T-helper 1 cell (primary cell): ENCODE measurements at regions not wholly inside any gene's neighbourhood (a gene's known extent, or its start where the extent isn't known, plus 50 kb on each side); places are given as distances from the start of the nearest gene placed in this dataset.

ENCODE experiments used
- DNase-seq, 5 donors: peaks; one replicate each; pipeline ENCODE4 v3.0.0-alpha.2; 2012 to 2020

DNA sequence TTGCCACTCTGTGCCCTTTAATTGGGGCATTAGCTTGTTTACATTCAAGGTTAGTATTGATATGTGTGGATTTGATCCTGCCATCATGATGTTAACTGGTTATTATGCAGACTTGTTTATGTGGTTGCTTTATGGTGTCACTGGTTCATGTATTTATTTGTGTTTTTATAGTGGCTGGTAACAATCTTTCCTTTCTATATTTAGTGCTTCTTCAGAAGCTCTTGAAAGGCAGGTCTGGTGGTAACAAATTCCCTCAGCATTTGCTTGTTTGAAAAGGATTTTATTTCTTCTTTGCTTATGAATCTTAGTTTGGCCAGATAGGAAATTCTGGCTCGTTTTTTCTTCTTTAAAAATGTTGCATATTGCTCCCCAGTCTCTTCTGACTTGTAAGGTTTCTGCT lies 215.4 kb downstream of the ZC3H11B start:
- no peak for DNase-seq

DNA sequence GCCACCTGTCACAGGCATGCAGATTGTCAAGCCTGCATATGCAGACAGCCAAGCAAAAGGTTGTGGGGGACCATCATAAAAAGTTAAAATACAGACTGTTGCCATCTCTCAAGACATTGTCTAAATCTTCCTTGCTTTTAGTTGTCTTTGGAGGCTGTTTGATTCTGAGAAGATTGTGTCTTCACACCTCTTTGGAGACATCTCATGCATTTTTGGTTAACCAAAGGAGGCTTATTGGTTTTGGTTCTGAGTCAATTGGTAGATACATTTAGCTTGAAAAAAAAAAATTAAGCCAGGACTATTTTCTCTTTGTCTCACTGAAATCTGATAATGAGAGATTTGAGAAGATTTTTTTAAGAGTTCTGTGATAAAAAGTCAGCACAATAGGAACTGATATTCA lies 217.6 kb downstream of the LYPLAL1 start:
- peak in 1 of 5 donors; percentile 14 for DNase-seq

DNA sequence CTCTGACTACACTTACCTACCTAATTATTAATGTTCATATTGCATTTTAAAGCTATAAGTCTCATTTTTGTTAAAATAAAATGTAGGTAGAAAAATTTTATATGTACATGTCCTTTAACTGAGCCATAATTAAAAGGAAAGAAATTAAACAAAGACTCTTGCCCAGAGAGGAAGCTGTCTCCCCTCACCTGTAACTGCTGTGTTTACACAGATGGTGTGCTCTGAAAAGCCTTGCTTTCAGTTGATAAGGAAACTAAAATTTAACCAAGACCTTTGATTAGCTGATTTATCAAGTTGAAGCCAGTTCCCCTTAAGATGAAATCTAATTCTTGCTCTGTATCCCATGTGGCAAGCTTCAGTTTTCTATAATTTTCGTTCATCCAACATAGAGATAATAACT lies 213.5 kb downstream of the LYPLAL1 start:
- no peak for DNase-seq

DNA sequence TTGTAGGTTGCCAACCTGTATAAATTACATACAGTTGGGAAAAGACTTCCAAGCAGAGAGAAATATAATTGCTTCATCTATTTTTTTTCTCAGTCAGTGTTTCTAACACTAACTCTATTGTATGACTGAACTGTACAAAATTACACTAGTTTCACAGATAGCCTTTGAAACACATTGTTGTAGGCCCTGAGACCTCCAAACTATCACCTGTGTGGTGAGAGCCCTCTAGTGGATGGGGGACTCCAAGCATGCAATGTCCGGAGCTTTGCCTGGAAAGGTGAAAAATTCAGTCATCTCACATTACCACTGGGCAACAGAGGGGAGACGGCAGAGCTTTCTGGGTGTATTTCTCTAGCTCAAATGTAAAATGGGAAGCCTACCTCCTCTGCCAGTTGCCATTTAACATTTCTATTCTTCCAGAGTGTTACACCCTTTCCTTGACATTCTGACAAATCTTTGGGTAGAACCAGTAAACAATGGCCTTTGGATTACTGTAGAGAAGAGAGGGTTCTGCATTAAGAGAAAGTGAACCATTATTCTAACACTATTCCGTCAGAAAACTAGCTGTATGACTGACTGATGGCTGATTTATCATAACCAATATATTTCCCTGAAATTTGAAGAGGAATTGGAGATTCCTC lies 212.2 kb downstream of the LYPLAL1 start:
- peak in 1 of 5 donors; percentile 3 for DNase-seq

DNA sequence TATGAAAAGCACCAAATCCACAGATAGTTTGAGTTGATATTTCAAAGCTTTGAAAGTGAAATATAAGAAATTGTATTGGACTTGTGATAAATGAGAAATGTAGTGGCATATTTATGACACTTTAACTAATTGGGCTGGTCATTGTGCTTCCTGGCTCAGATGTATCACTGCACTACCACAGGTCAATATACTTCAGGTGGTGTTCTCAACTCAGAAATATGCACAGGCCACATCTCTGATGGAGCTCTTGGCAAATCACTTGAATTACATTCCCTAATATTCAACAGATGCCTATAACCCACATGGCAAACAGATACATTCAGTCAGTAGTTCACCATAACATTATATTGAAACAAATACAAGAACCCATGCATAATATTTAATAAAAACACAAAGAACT lies 209.6 kb downstream of the LYPLAL1 start:
- no peak for DNase-seq

DNA sequence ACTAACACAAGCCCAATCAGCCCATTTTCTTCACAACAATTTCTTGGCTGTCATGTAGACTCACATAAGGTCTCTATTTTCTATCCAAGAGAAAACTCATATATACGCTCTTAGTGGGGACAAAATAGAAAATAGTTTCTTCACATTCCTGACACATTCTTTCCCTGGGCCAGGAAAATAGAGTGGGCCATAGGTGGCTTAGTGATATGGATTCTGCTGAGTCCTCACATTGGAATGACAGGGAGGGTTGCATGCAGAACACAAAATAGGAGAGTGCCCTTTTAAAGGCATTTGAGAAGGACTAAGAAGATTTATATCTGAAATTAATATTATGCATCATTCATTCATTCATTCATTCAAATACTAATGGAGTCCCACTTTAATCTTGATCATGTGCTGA lies 207.7 kb downstream of the LYPLAL1 start:
- DNase-seq, result no peak

DNA sequence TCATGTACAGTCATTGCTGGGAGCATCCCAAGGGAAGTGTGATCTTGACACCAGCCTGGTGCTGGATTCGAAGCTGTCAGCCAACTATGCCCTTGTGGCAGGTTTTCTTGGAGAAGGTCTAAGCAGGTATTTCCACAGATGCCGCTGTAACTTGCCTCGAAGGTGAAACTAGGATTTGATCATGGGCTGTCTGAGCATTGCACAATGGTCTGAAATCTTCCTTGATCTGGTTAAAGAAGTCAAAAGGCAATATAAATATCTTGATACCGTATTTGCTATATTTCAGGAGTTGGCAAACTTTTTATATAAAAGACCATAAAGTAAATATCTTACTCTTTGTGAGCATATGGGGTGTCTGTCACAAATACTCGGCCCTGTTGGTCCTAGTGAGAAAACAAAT lies 206.8 kb downstream of the LYPLAL1 start:
- no peak for DNase-seq

DNA sequence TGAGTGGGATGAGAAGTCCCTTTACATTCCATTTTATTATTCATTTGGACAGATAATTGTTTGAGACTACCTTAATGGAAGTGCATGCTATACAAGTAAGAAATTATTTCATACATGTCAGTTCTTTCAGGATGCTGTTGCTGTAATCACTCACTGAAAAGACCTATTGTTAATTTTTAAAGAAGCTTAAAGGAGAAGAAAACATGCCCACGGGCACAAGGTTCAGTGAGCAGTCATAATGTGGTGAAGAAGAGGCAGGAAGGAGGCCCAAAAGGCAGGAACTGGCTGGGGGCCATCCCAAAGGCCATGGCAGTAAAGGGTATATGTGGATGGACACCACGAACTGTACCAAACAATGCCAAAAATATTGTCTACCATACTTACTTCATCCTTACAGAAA lies 206.0 kb downstream of the LYPLAL1 start:
- DNase-seq, result no peak

DNA sequence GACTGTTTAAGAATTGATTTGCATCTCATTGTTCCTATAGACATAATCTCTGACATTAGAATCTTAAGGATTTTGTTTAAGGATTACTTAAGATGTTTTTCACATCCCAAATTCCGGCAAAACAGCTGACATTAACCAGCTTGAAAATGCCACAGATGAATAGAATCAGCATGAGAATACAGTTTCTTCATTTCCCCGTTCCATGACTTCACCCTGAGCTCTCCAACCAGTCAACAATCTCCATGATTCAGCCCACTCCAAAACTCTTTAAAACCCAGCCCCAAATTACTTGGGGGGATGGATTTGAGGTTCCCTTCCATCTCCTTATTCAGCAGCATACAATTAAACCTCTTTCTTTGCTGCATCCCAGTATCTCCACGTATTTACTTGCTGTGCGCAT lies 201.0 kb downstream of the LYPLAL1 start:
- no peak for DNase-seq

DNA sequence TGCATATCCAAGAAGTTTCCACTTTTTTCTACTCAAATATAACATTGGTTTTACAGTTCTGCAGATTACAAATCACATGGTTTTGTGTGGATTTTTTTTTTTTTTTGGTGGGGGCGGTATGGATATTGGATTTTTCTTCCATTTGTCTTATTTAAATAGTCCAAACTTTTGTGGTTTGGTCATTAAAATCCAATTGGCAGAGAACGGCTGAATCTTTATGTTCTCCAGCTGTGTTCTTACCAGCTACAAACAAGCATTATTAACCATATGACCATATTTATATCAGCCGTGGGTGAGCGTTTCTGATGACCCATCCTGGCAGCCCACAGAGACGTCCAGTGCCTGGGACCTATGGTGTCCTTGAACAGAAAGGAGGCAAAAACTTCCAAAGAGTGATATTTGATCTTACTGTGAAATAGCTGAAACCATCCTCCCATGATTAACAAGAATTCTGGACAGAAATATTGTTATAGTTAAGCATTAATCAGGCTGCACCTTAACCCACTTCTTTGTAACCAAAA lies 200.4 kb downstream of the LYPLAL1 start:
- DNase-seq, result no peak

DNA sequence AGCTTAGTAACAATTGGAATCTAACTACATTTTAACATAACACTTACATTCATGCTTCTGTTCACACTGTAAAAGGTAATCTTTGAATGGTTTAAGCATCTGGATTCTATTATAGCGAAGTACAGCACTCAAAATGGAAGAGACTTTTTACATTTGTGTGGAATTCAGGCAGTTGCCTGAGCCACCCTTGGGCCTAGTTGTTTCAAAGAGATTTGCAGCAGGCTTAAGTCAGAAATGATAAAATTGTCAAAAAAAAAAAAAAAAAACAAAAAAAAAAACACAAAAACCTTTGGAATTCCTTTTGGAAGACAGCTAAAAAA lies 199.9 kb downstream of the LYPLAL1 start:
- DNase-seq, result no peak

DNA sequence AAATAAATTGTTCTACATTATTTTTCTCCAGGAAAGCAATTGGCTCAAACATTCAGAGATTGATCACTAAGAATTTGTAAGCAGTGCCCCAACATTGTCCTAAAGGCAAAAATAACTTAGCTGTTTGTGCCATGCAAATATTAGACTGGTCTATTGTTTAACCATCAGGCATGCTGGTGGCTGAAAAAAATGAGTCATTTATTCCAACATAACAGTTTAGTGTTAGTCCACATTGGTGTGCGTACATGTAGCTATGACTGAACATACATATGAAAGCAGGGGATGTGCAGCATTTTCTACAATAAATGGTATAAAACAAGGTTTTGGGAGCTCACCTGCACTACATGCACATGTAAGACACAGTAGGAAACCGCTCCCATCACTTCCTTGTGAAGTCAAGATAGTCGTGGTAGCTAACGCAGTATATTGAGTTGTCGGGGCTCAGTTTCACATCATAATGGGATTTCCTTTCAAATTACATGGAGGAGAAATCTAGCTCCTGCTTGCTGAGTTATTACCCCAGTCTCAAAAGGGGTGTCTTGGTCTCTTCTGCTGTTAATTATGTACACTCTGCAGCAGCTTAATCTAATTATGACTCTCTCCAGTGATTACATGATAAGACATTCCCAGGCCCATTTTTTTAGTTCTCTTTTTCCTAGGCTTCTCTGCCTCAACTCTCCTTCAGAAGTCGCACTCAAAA lies 199.4 kb downstream of the LYPLAL1 start:
- DNase-seq, result no peak

DNA sequence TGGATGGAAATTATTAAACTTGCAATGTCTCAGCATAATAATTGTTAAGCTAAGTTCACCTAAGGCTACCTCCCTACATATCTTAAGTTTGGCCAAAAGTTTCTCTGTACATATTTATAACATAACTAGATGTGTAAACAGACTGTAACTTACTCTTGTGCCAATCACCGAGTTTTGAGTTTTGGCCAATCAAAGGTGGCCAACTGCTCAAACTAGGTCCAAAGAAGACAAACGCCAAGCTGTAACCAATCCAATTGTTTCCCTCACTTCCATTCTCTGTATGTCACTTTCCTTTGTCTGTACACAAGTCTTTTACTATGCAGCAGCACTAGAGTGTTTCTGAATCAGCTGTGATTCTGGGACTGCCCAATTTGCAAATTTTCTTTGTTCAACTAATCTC lies 197.8 kb downstream of the LYPLAL1 start:
- no peak for DNase-seq

DNA sequence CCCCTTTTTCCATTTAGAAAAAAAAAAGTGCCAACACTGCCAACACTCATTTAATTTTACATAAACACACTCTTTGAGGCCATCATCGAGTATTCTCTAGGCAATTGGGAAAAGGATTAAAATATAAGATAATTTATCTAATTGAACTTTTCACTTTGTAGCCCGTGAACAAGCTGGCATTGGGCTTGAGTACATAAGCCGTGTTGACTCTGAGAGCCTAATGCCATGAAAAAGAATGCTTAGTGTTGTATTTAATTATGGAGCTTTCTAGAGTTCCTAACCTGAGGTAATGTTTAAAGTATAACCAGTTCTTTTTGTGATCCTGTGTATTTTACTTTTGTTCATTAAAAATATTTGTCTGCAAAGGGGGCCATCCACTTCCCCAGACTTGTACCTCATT lies 193.8 kb downstream of the LYPLAL1 start:
- DNase-seq, result no peak

DNA sequence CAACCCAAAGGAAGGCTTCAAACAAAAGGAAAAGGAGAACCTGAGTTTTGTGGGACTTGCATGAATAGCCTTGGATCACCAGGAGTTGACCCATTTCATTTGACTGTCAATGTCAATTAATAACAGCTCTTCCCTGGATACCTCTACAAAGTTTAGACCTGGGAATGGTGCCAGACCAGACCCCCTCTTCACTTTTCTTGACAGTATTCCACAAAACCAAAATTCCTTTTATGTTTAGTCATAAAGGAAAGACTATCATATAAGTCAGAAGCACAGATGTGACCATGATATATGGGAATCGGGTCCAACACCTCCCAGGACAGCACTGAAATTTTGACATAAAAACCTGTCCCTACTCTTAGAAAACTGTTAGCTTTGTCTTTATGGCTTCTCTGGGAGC lies 191.8 kb downstream of the LYPLAL1 start:
- DNase-seq, result no peak

DNA sequence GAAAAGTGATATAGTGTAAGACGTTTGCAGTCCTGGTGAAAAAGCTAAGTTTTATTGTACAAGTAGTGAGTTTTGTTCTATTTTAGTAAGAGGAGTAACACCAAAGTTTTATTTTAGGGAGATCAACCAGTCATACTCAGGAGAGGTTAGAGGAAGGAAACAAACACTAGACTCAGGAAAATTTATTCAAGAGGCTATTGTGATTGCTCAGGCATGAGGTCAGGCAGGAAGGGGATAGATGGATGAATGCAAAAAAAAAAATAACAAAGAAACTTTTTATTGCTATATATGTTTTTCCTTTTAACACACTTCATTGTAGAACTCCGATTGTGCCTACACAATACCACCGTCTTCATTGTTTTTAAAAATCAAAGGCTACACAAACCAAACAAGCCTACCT lies 189.0 kb downstream of the LYPLAL1 start:
- no peak for DNase-seq

DNA sequence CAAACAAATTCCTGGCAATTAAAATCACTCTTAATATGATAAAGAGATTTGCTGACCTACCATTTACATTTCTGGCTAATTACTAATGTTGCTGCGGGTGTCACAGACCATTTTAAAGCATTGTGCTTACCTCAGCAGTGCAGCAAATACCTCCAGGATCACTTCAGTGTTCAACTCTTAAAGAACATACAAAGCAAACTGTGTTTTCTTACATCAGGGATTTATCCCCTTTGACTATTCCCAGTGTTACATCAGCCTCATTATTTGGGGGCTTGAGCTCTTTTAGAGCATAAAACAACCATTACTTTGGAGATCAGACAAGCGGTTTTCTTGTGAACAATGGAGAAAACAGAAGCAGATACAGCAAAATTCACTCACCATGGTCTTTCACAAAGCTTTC lies 185.4 kb downstream of the LYPLAL1 start:
- no peak for DNase-seq

DNA sequence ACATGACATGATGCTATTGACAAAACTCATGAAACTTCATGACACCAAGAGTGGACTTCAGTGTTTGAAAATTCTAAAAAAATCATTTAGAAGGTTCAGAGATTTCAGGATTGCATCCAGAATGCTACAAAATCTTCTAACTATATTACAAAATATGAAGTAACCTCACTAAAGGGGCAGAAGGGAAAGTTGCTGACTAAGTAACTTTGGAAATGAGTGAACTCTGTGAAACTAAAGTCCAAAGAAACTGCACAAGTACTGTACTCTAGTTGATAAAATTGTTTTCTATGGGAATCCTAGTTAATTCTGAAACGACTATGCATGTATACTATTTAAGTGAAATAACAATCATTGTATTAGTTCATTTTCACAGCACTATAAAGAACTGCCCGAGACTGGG lies 184.4 kb downstream of the LYPLAL1 start:
- DNase-seq, result no peak

DNA sequence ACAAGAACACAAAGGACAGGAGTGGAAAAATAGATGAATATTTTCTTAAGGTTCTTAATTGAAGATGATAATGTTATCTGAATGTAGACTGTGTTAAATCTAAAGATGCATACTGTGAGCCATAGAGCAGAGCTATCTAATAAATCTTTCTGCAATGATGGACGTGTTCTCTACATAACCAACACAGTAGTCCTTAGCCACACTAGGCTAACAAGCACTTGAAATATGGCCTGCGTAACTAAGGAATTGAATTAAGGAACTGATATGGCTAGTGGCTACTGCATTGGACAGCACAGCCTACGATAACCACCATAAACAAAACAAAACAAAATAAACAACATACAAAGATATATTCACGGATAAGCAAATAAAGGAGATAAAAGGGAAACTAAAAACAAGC lies 181.3 kb downstream of the LYPLAL1 start:
- DNase-seq, result no peak

DNA sequence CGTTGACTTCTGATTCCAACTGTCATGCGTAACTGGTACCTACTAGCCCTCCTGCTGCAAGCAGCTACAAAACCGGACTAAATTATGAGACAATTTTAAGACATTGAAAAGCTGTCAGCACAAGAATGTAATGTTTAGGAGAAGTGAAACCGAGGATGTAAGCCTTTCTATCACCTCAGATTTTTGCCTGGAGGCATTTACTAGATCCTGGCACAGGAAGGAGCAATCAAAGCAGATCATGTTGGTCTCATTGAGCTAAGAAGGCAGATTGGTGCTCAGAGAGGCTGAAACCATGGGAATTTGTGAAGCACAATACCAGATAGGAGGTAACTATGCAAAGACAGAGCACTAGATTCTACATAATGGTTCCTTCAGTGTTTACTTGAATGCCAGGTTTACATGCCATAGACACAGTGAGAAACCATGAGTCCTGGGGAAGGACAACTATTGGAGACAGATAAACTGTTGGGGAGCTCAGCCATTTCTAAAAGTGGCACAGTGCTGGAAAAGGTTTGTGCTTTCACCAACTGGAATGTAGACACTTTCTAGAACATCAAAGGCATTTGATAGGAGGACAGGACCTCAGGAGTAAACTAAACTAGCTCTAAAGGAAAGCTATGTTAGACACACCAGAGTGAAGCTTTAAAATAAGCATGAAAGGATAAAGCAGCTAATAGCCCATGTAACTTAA lies 179.4 kb downstream of the LYPLAL1 start:
- DNase-seq, result no peak

DNA sequence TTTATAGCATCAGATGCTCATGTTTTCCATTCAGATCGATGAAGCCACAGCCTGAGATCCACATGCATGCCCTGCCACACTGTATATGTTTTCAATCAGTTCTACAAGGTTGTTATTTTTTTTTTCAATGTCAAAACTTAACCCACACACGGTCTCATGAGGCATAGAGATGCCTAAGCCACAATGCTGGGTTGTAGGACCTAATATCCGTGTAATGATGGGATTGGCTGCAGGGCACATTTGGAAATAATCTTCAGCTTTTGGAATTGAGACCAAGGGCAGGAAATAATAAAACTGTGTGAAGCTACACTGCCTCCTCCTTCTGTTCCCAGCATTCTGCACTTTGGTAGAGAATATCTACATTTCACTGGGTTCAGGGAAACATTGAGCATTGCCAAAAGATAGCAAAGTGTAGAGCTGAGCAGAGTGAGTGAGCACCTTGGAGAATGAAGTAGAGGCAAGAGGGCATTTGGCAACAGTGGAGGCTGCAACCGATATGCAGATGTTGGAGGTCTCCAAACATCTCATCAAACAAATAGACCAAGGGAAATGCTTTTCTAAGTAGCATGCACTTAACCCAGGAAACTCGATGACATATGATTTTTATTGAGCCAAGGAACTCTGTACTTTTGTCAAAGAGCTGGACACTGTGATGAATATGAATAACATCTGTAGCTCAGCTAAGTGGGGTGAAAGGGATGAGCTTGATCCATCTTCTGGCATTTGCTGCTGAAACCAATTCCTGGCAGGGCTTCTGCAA lies 176.7 kb downstream of the LYPLAL1 start:
- DNase-seq, result no peak

DNA sequence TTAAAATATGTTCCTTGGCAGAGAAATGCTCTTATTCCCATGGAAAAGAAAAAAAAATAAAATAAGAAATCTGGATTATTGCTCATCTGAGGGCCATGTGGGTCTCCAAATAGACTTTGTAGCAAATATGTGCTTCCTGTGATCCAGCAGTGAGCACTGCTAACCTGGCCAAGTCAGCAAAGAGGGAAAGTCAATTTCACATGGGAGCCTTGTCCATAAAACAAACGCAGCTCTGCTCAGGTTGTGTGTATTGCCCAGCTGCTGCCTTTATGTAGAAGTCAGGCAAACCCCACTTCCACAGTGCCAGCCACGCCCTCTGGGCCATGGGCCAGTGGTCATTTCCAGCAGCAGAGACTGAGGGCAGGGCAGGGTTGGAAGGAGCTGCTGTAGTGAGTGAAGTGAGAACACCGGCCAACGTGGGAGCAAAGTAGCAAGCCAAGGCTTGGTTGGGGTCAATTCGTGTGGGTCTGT lies 174.3 kb downstream of the LYPLAL1 start:
- DNase-seq, result no peak

DNA sequence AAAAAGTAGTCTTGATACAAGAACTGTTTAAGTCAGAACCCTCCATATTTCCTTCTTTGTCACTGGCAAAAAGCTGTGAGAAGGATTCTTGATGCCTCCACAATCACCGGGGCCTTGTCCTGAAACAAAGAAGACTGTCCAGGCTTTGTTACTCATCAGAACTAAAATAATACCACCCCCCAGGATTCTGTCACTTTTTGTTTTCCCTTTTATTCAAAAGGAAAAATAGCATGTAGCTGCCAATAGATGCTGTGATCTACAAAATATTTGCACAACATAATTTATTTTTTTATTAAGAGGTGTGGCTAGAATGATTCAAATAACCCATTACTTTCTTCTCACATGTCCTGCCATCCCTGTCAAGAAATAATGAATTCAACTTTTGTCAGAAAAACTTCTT lies 173.7 kb downstream of the LYPLAL1 start:
- no peak for DNase-seq
